ENCODE measurements at regions not wholly inside any gene's neighbourhood (a gene's known extent, or its start where the extent isn't known, plus 50 kb on each side); places are given as distances from the start of the nearest gene placed in this dataset.

- TF ChIP-seq EZH2 (optimal IDR thresholded peaks at IDR 0.05; ENCODE audit: low read depth, low read length) (no peak), EZH2phosphoT487 (IDR thresholded peaks at IDR 0.05; ENCODE audit: low read length) (no peak), CTCF (IDR thresholded peaks at IDR 0.05; ENCODE audit: low read length) (no peak)
- H2AFZ ChIP-seq (ENCODE audit: low read length): no peak overlapping the region
- no peaks in the 10 kb centered on the region for H4K20me1 ChIP-seq (ENCODE audit: insufficient read depth, low read length)
- H3K4me2 ChIP-seq (ENCODE audit: low read depth, low read length): no peak overlapping the region
- no peaks in the 10 kb centered on the region for H3K36me3 ChIP-seq (replicated peaks; ENCODE audit: insufficient read depth, low read length)
- no peaks in the 10 kb centered on the region for H3K4me1 ChIP-seq (ENCODE audit: low read length)
- no peaks in the 10 kb centered on the region for H3K79me2 ChIP-seq (ENCODE audit: low read length)
- no peak for DNase-seq
- H3K9me2 ChIP-seq (replicated peaks; ENCODE audit: insufficient read depth, low read length): no peaks in the 10 kb centered on the region
- no peaks in the 10 kb centered on the region; the same call in 1 of the 2 replicates for H3K27me3 ChIP-seq (replicated peaks; ENCODE audit: insufficient read depth, low read length)
- no peaks in the 10 kb centered on the region for H3F3A ChIP-seq (ENCODE audit: insufficient read depth, low read length)
- H3K9ac ChIP-seq (ENCODE audit: low read length): no peak overlapping the region
- H3K9me3 ChIP-seq (replicated peaks; ENCODE audit: insufficient read depth, low read length): no peaks in the 10 kb centered on the region
- no peak overlapping the region for H3K4me3 ChIP-seq (ENCODE audit: low read length)
- H3K27ac ChIP-seq (ENCODE audit: low read length): no peak overlapping the region
Measured at GRCh38 chr6:14912226-14912625, 333.6 kb upstream of the JARID2 start.

- no peaks in the 10 kb centered on the region for H3F3A ChIP-seq (ENCODE audit: insufficient read depth, low read length)
- TF ChIP-seq EZH2phosphoT487 (IDR thresholded peaks at IDR 0.05; ENCODE audit: low read length) (no peak), CTCF (IDR thresholded peaks at IDR 0.05; ENCODE audit: low read length) (no peak), EZH2 (optimal IDR thresholded peaks at IDR 0.05; ENCODE audit: low read depth, low read length) (no peak)
- H3K9me3 ChIP-seq (replicated peaks; ENCODE audit: insufficient read depth, low read length): no peaks in the 10 kb centered on the region
- DNase-seq: no peak
- H3K4me1 ChIP-seq (ENCODE audit: low read length): no peaks in the 10 kb centered on the region
- no peak overlapping the region for H3K9ac ChIP-seq (ENCODE audit: low read length)
- H2AFZ ChIP-seq (ENCODE audit: low read length): no peak overlapping the region
- no peaks in the 10 kb centered on the region for H4K20me1 ChIP-seq (ENCODE audit: insufficient read depth, low read length)
- H3K9me2 ChIP-seq (replicated peaks; ENCODE audit: insufficient read depth, low read length): no peaks in the 10 kb centered on the region
- no peak overlapping the region for H3K4me2 ChIP-seq (ENCODE audit: low read depth, low read length)
- no peak overlapping the region for H3K27ac ChIP-seq (ENCODE audit: low read length)
- no peak overlapping the region for H3K4me3 ChIP-seq (ENCODE audit: low read length)
- H3K36me3 ChIP-seq (replicated peaks; ENCODE audit: insufficient read depth, low read length): no peaks in the 10 kb centered on the region
- no peaks in the 10 kb centered on the region for H3K79me2 ChIP-seq (ENCODE audit: low read length)
- no peaks in the 10 kb centered on the region; the same call in 1 of the 2 replicates for H3K27me3 ChIP-seq (replicated peaks; ENCODE audit: insufficient read depth, low read length)
Measured at GRCh38 chr6:14912706-14913105, 333.2 kb upstream of the JARID2 start.

- no peak overlapping the region for H3K9ac ChIP-seq (ENCODE audit: low read length)
- H3K27me3 ChIP-seq (replicated peaks; ENCODE audit: insufficient read depth, low read length): no peaks in the 10 kb centered on the region; the same call in 1 of the 2 replicates
- no peaks in the 10 kb centered on the region for H3K9me2 ChIP-seq (replicated peaks; ENCODE audit: insufficient read depth, low read length)
Measured at GRCh38 chr6:14913931-14914330, 331.9 kb upstream of the JARID2 start.

More at GRCh38 chr6:14913931-14914330, 331.9 kb upstream of the JARID2 start:
- H2AFZ ChIP-seq (ENCODE audit: low read length): no peak overlapping the region
- H3K27ac ChIP-seq (ENCODE audit: low read length): no peak overlapping the region
- H3K36me3 ChIP-seq (replicated peaks; ENCODE audit: insufficient read depth, low read length): no peaks in the 10 kb centered on the region
- DNase-seq: no peak
- no peaks in the 10 kb centered on the region for H4K20me1 ChIP-seq (ENCODE audit: insufficient read depth, low read length)
- no peak overlapping the region for H3K4me2 ChIP-seq (ENCODE audit: low read depth, low read length)
- no peak overlapping the region for H3K4me3 ChIP-seq (ENCODE audit: low read length)
- no peaks in the 10 kb centered on the region for H3F3A ChIP-seq (ENCODE audit: insufficient read depth, low read length)
- no peaks in the 10 kb centered on the region for H3K9me3 ChIP-seq (replicated peaks; ENCODE audit: insufficient read depth, low read length)
- TF ChIP-seq EZH2phosphoT487 (IDR thresholded peaks at IDR 0.05; ENCODE audit: low read length) (no peak), EZH2 (optimal IDR thresholded peaks at IDR 0.05; ENCODE audit: low read depth, low read length) (no peak), CTCF (IDR thresholded peaks at IDR 0.05; ENCODE audit: low read length) (no peak)
- H3K79me2 ChIP-seq (ENCODE audit: low read length): no peaks in the 10 kb centered on the region
- H3K4me1 ChIP-seq (ENCODE audit: low read length): no peaks in the 10 kb centered on the region

All from MM.1S (cell line).